Naive thymus-derived CD8-positive, alpha-beta T cell (primary cell): ENCODE measurements at regions not wholly inside any gene's neighbourhood (a gene's known extent, or its start where the extent isn't known, plus 50 kb on each side); places are given as distances from the start of the nearest gene placed in this dataset.

Source experiments
- ATAC-seq, 2 donors: fragments of 150-1000 bp; cut with Tn5 transposase in 1 of 2; sonication (Bioruptor Pico), chemical (Tn5 transposase) in 1 of 2; 1 replicate in 1 of 2; 2 replicates in 1 of 2; pipeline ENCODE4 v1.10.0; 2021; ENCODE audit warnings: mild to moderate bottlenecking in 2 of 2, moderate library complexity in 2 of 2
- POLR2A ChIA-PET: fragments of 350-600 bp; sonication (Branson Sonifier 250); formaldehyde crosslinking; loops from one replicate; lab custom pipeline; 2021; ENCODE audit warnings: antibody characterized with exemption; lab: Charles Lee
- DNase-seq, 10 donors: peaks; one replicate each; pipeline versions ENCODE4 v3.0.0 to v3.0.0-alpha.2; 2020 to 2022
- H3K27ac Mint-ChIP-seq, 10 donors: one replicate each; pipeline ENCODE4 v1.8.0; 2020 to 2022; ENCODE audit warnings: mild to moderate bottlenecking in 10 of 10, mixed read lengths in 10 of 10, moderate library complexity in 4 of 10, inconsistent platforms in 1 of 10
- H3K27me3 Mint-ChIP-seq, 5 donors: one replicate each; pipeline ENCODE4 v1.8.0; 2021 to 2022; ENCODE audit warnings: mixed read lengths in 5 of 5
- H3K36me3 Mint-ChIP-seq, 3 donors: one replicate each; pipeline ENCODE4 v1.8.0; 2020 to 2022; ENCODE audit warnings: mixed read lengths in 3 of 3, mild to moderate bottlenecking in 2 of 3, inconsistent platforms in 1 of 3
- H3K4me1 Mint-ChIP-seq, 4 donors: one replicate each; pipeline ENCODE4 v1.8.0; 2021 to 2022; ENCODE audit warnings: mixed read lengths in 4 of 4
- H3K4me3 Mint-ChIP-seq, 10 donors: one replicate each; pipeline ENCODE4 v1.8.0; 2020 to 2022; ENCODE audit warnings: mild to moderate bottlenecking in 10 of 10, mixed read lengths in 10 of 10, moderate library complexity in 6 of 10, inconsistent platforms in 1 of 10
- H3K9me3 Mint-ChIP-seq, 9 donors: one replicate each; pipeline ENCODE4 v1.8.0; 2020 to 2022; ENCODE audit warnings: mixed read lengths in 9 of 9, mild to moderate bottlenecking in 3 of 9, inconsistent platforms in 1 of 9, moderate library complexity in 1 of 9

- H3K27me3 Mint-ChIP-seq: peaks cover 0 to 12% (median 2%) of the 10 kb centered on the region in 5 donors
- H3K9me3 Mint-ChIP-seq: no peaks in the 10 kb centered on the region
- DNase-seq (no peak), ATAC-seq (no peak)
- POLR2A ChIA-PET: no interaction called here
- H3K36me3 Mint-ChIP-seq: no peaks in the 10 kb centered on the region
- H3K27ac Mint-ChIP-seq: no peak overlapping the region
- H3K4me1 Mint-ChIP-seq: peaks cover 0 to 12% (median 0%) of the 10 kb centered on the region in 4 donors
- no peak overlapping the region for H3K4me3 Mint-ChIP-seq
Observed at GRCh38 chr2:16587601-16588000, 78.0 kb downstream of the CYRIA start.

GRCh38 chr2:16584824-16585540 is 80.7 kb downstream of the CYRIA start:
- Mint-ChIP-seq H3K4me1 (peaks cover 0 to 12% (median 0%) of the 10 kb centered on the region in 4 donors), H3K27me3 (peaks cover 0 to 6% (median 0%) of the 10 kb centered on the region in 5 donors), H3K4me3 (no peak overlapping the region), H3K27ac (no peak overlapping the region), H3K9me3 (no peaks in the 10 kb centered on the region), H3K36me3 (no peaks in the 10 kb centered on the region)
- DNase-seq (no peak), ATAC-seq (no peak)
- POLR2A ChIA-PET: no interaction called here

GRCh38 chr2:16584084-16584483 is 81.5 kb downstream of the CYRIA start:
- H3K4me1 Mint-ChIP-seq: peaks cover 0 to 12% (median 0%) of the 10 kb centered on the region in 4 donors
- DNase-seq (no peak), ATAC-seq (no peak)
- H3K9me3 Mint-ChIP-seq: peaks cover 0 to 3% (median 0%) of the 10 kb centered on the region in 9 donors
- peaks cover 0 to 7% (median 3%) of the 10 kb centered on the region in 5 donors for H3K27me3 Mint-ChIP-seq
- H3K27ac Mint-ChIP-seq: no peak overlapping the region
- POLR2A ChIA-PET: no interaction called here
- H3K36me3 Mint-ChIP-seq: no peaks in the 10 kb centered on the region
- H3K4me3 Mint-ChIP-seq: no peak overlapping the region

- Mint-ChIP-seq H3K27ac (no peak overlapping the region), H3K9me3 (peaks cover 0 to 3% (median 0%) of the 10 kb centered on the region in 9 donors), H3K4me3 (no peak overlapping the region), H3K4me1 (peaks cover 0 to 12% (median 0%) of the 10 kb centered on the region in 4 donors), H3K36me3 (no peaks in the 10 kb centered on the region), H3K27me3 (peaks cover 0 to 26% (median 3%) of the 10 kb centered on the region in 5 donors)
- ATAC-seq: no peak
- POLR2A ChIA-PET: no interaction called here
- DNase-seq: no peak
Observed at GRCh38 chr2:16581241-16581640, 84.4 kb downstream of the CYRIA start.

GRCh38 chr2:16578081-16578480 is 87.6 kb downstream of the CYRIA start:
- peaks cover 0 to 12% (median 7%) of the 10 kb centered on the region in 9 donors for H3K9me3 Mint-ChIP-seq
- peaks cover 5 to 54% (median 10%) of the 10 kb centered on the region in 5 donors for H3K27me3 Mint-ChIP-seq
- H3K27ac Mint-ChIP-seq: no peak overlapping the region
- POLR2A ChIA-PET: no interaction called here
- DNase-seq: no peak
- no peak overlapping the region for H3K4me3 Mint-ChIP-seq
- no peak for ATAC-seq
- H3K36me3 Mint-ChIP-seq: peaks cover 0 to 12% (median 0%) of the 10 kb centered on the region in 3 donors
- H3K4me1 Mint-ChIP-seq: no peaks in the 10 kb centered on the region

- POLR2A ChIA-PET: no interaction called here
- ATAC-seq: no peak
- Mint-ChIP-seq H3K4me1 (no peaks in the 10 kb centered on the region), H3K27ac (no peak overlapping the region), H3K9me3 (peaks cover 0 to 9% (median 7%) of the 10 kb centered on the region in 9 donors), H3K36me3 (peaks cover 0 to 7% (median 0%) of the 10 kb centered on the region in 3 donors), H3K4me3 (no peak overlapping the region), H3K27me3 (peaks cover 2 to 28% (median 9%) of the 10 kb centered on the region in 5 donors)
- no peak for DNase-seq
Observed at GRCh38 chr2:16570516-16570915, 95.1 kb downstream of the CYRIA start.

- Mint-ChIP-seq H3K9me3 (peaks cover 0 to 7% (median 4%) of the 10 kb centered on the region in 9 donors), H3K27ac (no peak overlapping the region)
Observed at GRCh38 chr2:16568998-16569784, 96.4 kb downstream of the CYRIA start.

GRCh38 chr2:16566701-16567100 is 98.9 kb downstream of the CYRIA start:
- POLR2A ChIA-PET: no interaction called here
- Mint-ChIP-seq H3K4me3 (no peak overlapping the region), H3K27me3 (peaks cover 0 to 20% (median 0%) of the 10 kb centered on the region in 5 donors), H3K36me3 (no peaks in the 10 kb centered on the region), H3K27ac (no peak overlapping the region), H3K9me3 (no peaks in the 10 kb centered on the region), H3K4me1 (no peaks in the 10 kb centered on the region)
- ATAC-seq (no peak), DNase-seq (no peak)

More at GRCh38 chr2:16568998-16569784, 96.4 kb downstream of the CYRIA start:
- peaks cover 2 to 30% (median 9%) of the 10 kb centered on the region in 5 donors for H3K27me3 Mint-ChIP-seq
- no peak overlapping the region for H3K4me3 Mint-ChIP-seq
- peaks cover 0 to 7% (median 0%) of the 10 kb centered on the region in 3 donors for H3K36me3 Mint-ChIP-seq
- no peak for ATAC-seq
- DNase-seq: no peak
- POLR2A ChIA-PET: no interaction called here
- H3K4me1 Mint-ChIP-seq: no peaks in the 10 kb centered on the region

- Mint-ChIP-seq H3K4me1 (no peaks in the 10 kb centered on the region), H3K9me3 (no peaks in the 10 kb centered on the region), H3K4me3 (no peak overlapping the region), H3K27ac (no peak overlapping the region), H3K27me3 (peaks cover 0 to 16% (median 0%) of the 10 kb centered on the region in 5 donors), H3K36me3 (no peaks in the 10 kb centered on the region)
- DNase-seq (no peak), ATAC-seq (no peak)
- POLR2A ChIA-PET: no interaction called here
Observed at GRCh38 chr2:16565481-16565880, 100.2 kb downstream of the CYRIA start.

- H3K9me3 Mint-ChIP-seq: no peaks in the 10 kb centered on the region
- H3K4me1 Mint-ChIP-seq: no peaks in the 10 kb centered on the region
- ATAC-seq (no peak), DNase-seq (no peak)
- H3K27me3 Mint-ChIP-seq: peaks cover 0 to 15% (median 6%) of the 10 kb centered on the region in 5 donors
- H3K4me3 Mint-ChIP-seq: no peak overlapping the region
- H3K27ac Mint-ChIP-seq: no peak overlapping the region
- no peaks in the 10 kb centered on the region for H3K36me3 Mint-ChIP-seq
- POLR2A ChIA-PET: no interaction called here
Observed at GRCh38 chr2:16561676-16562075, 104.0 kb downstream of the CYRIA start.

- H3K4me3 Mint-ChIP-seq: no peak overlapping the region
- H3K27me3 Mint-ChIP-seq: peaks cover 0 to 19% (median 9%) of the 10 kb centered on the region in 5 donors
- H3K27ac Mint-ChIP-seq: no peak overlapping the region
- POLR2A ChIA-PET: no interaction called here
- H3K4me1 Mint-ChIP-seq: no peaks in the 10 kb centered on the region
- DNase-seq (no peak), ATAC-seq (no peak)
- H3K36me3 Mint-ChIP-seq: no peaks in the 10 kb centered on the region
- H3K9me3 Mint-ChIP-seq: no peaks in the 10 kb centered on the region
Observed at GRCh38 chr2:16561251-16561650, 104.4 kb downstream of the CYRIA start.

GRCh38 chr2:16559278-16560067 is 106.2 kb downstream of the CYRIA start:
- H3K4me1 Mint-ChIP-seq: no peaks in the 10 kb centered on the region
- no peak overlapping the region for H3K4me3 Mint-ChIP-seq
- H3K27ac Mint-ChIP-seq: no peak overlapping the region
- DNase-seq: no peak
- ATAC-seq: no peak
- peaks cover 0 to 18% (median 10%) of the 10 kb centered on the region in 5 donors for H3K27me3 Mint-ChIP-seq
- no peaks in the 10 kb centered on the region for H3K36me3 Mint-ChIP-seq
- no peaks in the 10 kb centered on the region for H3K9me3 Mint-ChIP-seq
- POLR2A ChIA-PET: no interaction called here
